ENCODE measurements at regions not wholly inside any gene's neighbourhood (a gene's known extent, or its start where the extent isn't known, plus 50 kb on each side); places are given as distances from the start of the nearest gene placed in this dataset.
A peak's percentile ranks its signal among the peaks of the same experiment; 100 is the strongest.

GRCh38 chr5:158458086-158458485 is 599.1 kb upstream of the CLINT1 start:
- no peak for TF ChIP-seq CTCF (IDR thresholded peaks at IDR 0.05)
- H3K27me3 ChIP-seq: no peaks in the 10 kb centered on the region
- no peak overlapping the region for H3K4me3 ChIP-seq
- no peak overlapping the region for H3K27ac ChIP-seq
- DNase-seq (ENCODE audit: low spot score): no peak
- H3K4me1 ChIP-seq: peaks cover 0 to 7% of the 10 kb centered on the region in 2 donors
- H3K36me3 ChIP-seq: no peaks in the 10 kb centered on the region
- H3K9me3 ChIP-seq: no peaks in the 10 kb centered on the region

- no peak for TF ChIP-seq CTCF (IDR thresholded peaks at IDR 0.05)
- Histone ChIP-seq H3K36me3 (no peaks in the 10 kb centered on the region), H3K4me1 (no peaks in the 10 kb centered on the region), H3K4me3 (no peak overlapping the region), H3K27ac (no peak overlapping the region), H3K27me3 (no peaks in the 10 kb centered on the region), H3K9me3 (no peaks in the 10 kb centered on the region)
- DNase-seq (ENCODE audit: low spot score): peak; percentile 69
These were observed 597.8 kb upstream of the CLINT1 start for GRCh38 chr5:158456756-158457155.

- no peaks in the 10 kb centered on the region for H3K36me3 ChIP-seq
- DNase-seq (ENCODE audit: low spot score): no peak
- TF ChIP-seq CTCF (IDR thresholded peaks at IDR 0.05): no peak
- no peaks in the 10 kb centered on the region for H3K9me3 ChIP-seq
- no peak overlapping the region for H3K27ac ChIP-seq
- H3K4me3 ChIP-seq: no peak overlapping the region
- H3K27me3 ChIP-seq: no peaks in the 10 kb centered on the region
- H3K4me1 ChIP-seq: no peaks in the 10 kb centered on the region
These were observed 597.3 kb upstream of the CLINT1 start for GRCh38 chr5:158456241-158456640.

GRCh38 chr5:158451993-158452672 is 593.2 kb upstream of the CLINT1 start:
- DNase-seq (ENCODE audit: low spot score): peak; percentile 69
- peak overlapping the region; percentile 22 to 67 for H3K27ac ChIP-seq
- H3K27me3 ChIP-seq: no peaks in the 10 kb centered on the region

GRCh38 chr5:158451203-158451992 is 592.5 kb upstream of the CLINT1 start:
- Histone ChIP-seq H3K4me3 (no peak overlapping the region), H3K4me1 (no peaks in the 10 kb centered on the region), H3K36me3 (no peaks in the 10 kb centered on the region), H3K27ac (peak overlapping the region; percentile 22 to 67), H3K9me3 (no peaks in the 10 kb centered on the region), H3K27me3 (no peaks in the 10 kb centered on the region)
- peak; percentile 90 for DNase-seq (ENCODE audit: low spot score)
- TF ChIP-seq CTCF (IDR thresholded peaks at IDR 0.05): no peak

More at GRCh38 chr5:158451993-158452672, 593.2 kb upstream of the CLINT1 start:
- Histone ChIP-seq H3K4me3 (no peak overlapping the region), H3K36me3 (no peaks in the 10 kb centered on the region), H3K4me1 (no peaks in the 10 kb centered on the region), H3K9me3 (no peaks in the 10 kb centered on the region)
- TF ChIP-seq CTCF (IDR thresholded peaks at IDR 0.05): no peak
